Central memory CD4-positive, alpha-beta T cell (primary cell): ENCODE measurements at regions not wholly inside any gene's neighbourhood (a gene's known extent, or its start where the extent isn't known, plus 50 kb on each side); places are given as distances from the start of the nearest gene placed in this dataset.

Source experiments
- DNase-seq: peaks from one replicate; pipeline ENCODE4 v3.0.0; 2022

DNA sequence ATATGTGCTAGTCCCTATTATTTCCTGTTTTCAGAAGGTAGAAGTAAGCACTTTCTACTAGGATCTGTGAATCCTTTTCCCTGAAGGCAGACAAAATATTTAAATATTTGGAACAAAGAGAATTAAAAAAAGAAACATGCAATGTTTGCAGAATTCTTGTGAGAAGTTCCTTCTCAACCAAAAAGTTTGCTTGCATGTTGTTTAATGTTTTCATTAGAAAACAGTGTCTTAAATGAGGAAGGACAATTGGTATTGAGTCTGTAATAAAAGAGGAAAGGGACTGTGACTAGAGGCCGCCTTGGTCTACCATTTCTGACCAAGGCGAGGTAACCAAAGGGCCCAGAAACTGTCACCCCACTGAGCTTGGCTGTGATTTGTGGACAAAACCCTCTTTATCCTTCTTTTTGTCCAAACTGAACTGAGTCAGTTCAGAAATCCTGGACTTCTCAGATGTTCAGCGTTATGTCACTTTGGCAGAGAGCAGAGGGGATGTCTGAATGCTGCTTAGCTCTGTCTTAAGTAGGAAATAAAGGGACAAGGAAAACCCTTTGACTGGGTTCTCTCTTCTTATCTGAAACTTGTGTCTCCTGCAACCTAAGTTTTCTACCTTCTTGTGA, 129.8 kb upstream of the CPM start:
- DNase-seq, result no peak

- DNase-seq, result no peak
Measured at GRCh38 chr12:69064734-69065443, 131.9 kb upstream of the CPM start.

GRCh38 chr12:69065775-69066174, 132.8 kb upstream of the CPM start:
- no peak for DNase-seq

- no peak for DNase-seq
Measured at GRCh38 chr12:69066492-69067373, 133.8 kb upstream of the CPM start.

GRCh38 chr12:69067713-69068112, 134.7 kb upstream of the CPM start:
- no peak for DNase-seq

GRCh38 chr12:69068448-69068847, 135.5 kb upstream of the CPM start:
- DNase-seq, result no peak

DNA sequence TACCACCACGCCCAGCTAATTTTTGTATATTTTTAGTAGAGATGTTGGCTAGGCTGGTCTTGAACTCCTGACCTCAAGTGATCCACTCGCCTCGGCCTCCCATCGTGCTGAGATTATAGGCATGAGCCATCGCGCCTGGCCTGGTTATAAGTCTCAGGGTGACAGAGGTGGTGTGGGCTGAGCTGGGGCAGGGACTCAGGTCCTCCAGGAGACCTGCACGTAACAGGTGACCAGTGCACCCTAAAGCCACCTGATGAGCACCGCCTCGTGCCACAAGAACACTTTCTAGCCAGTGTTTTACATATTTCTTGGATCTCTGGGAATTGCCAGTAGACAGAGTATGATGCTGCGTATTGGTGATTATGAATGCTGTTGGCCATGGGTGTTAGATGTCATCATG, 136.5 kb upstream of the CPM start:
- DNase-seq, result no peak

GRCh38 chr12:69070319-69071090, 137.5 kb upstream of the CPM start:
- DNase-seq, result peak; percentile 24

DNA sequence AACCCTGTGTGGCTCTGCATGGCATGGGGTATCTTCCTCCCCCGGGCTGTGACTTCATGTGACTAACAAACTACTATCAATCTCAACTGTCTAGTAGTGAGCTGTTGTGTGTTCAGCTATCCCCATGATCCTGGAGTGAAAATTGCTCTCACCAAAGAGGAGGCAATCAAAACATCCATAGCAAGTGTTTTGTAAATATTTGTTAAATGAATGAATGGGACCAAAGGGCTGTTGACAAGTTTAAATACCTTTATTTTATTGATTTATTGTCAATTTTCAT, 138.1 kb upstream of the CPM start:
- no peak for DNase-seq

DNA sequence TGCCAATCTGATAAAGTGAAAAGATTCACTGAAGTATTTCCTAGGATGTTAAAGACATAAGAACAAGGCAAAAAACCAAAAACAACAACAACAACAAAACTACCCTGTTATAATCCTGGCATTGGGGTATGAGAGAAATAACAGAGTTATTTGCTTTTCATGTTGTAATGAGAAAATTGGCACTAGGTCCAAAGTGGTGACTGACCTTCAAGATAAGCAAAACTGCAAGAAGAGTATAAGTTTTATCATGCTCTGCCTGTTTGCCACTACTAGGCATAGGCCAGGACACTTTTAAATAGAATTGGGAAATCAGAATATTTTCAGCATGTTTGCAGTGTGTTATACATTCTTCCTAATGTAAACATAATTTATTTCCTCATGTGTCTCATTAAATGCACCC, 140.1 kb upstream of the CPM start:
- DNase-seq, result no peak

GRCh38 chr12:69074556-69075349, 141.8 kb upstream of the CPM start:
- DNase-seq, result no peak

- DNase-seq, result no peak
Measured at GRCh38 chr12:69083689-69084088, 150.7 kb upstream of the CPM start.

DNA sequence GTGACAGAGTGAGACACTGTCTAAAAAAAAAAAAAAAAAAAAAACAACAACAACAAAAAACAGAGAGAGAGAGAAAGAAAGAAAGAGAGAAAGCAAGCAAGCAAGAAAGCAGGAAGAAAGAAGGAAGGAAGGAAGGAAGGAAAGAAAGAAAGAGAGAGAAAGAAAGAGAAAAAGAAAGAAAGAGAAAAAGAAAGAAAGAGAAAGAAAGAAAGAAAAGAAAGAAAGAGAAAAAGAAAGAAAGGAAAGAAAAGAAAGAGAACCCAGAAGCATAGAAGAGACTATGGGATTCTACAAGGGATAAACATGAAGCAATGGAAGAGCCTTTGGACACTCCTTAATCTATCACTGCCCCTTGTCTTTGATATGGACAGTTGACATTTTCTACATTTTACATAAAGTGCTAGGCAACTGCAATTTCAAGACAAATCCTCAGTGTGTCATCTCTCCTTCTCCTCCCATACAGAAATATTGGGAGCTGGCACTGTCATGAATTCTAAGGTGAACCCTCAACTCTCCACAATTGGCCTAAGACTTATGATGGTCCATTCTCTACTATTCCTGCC, 151.9 kb upstream of the CPM start:
- DNase-seq, result no peak

DNA sequence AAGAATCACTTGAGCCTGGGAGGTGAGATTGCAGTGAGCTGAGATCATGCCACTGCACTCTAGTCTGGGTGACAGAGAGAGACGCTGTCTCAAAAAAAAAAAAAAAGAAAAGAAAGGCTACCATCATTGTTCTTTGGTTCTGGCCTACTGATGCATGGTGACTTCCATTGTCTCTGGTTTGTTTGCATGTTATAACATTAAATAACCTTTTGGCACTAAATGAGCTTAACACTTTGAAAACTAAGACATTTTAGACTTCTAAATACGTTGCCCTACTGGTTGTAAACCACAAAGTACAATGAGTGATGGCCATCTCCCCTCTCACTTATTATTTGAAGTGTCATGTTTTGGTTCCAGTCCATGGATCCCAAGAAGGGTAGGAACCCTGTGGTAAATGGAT, 152.9 kb upstream of the CPM start:
- DNase-seq, result no peak

DNA sequence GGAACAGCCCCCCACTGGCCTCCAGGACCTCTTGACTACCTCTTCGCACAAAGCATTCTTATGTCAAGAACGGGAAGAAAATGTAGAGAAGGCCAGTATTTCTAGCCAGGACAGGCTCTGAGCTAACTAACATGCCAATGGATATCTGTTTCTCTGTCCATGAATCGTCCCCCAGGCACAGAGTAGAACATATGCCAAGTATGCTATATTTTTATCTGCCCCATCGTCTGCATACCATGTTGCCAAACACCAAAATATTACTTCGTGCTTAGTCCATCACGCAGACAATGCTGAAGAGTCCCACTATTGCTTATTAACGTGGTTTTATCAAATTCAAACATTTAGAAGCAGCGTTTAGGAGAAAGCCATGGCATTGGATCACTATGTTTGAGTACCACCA, 151.4 kb upstream of the CPSF6 start:
- no peak for DNase-seq

- no peak for DNase-seq
Measured at GRCh38 chr12:69090722-69091121, 148.6 kb upstream of the CPSF6 start.

DNA sequence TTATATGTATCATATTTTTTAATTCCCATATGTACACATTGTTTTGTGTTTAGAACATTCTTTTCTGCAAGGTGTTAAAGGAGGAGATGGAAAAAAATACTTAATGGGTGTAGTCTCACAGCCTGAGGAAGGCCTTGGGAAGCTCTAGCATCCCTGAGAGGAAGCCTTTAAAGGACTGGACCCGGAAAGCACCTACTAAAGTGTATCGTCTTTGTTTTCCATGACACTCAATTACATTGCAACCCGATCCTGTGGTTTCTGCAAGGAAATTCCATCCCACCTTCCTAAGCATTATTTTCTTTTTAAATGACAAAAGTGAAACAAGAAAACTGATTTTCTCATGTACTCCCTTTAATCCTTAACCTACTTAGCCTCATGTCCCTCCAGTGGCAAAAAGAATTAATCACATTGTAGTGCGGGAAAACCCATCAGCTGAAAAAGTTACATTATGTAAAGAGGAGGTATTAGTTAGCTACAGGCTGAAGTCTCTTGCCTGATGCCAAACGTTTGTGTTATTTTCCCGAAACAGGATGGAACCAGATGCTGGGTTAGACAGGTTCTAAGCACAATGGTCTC, 147.8 kb upstream of the CPSF6 start:
- no peak for DNase-seq

GRCh38 chr12:69092137-69092536, 147.2 kb upstream of the CPSF6 start:
- no peak for DNase-seq

DNA sequence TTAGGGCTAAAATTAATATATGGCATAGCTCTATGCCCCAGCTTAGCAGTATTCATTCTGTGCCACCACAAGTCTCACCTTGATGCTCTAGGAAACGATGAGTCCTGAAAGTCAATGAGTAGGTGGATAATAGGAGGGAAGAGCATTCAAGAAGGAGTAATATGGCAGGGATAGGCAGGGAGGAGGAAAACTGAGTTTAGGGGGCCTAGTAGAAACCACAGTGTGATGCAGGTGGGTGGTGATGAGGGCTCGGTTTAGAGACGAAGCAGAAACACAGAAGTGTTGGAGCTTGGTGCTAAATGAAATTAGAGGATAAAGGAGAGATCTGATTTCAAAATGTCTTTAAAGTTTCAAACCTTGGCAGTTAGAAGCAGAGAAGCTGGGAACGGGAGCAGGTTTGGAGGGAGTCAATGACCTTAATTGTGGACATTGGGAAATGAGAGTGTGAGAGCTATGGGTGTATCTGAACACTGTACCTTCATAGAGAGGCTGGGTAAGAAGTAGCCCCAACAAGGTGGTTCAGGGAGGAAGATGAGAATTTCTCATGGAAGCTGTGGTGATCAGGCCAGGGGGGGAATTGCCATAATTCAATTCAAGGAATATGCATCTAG, 144.7 kb upstream of the CPSF6 start:
- DNase-seq, result no peak

GRCh38 chr12:69095765-69096477, 143.4 kb upstream of the CPSF6 start:
- DNase-seq, result no peak
